DMS153 treated with DMSO at 0.1 percent for 48 hours (cell line): ENCODE measurements at regions not wholly inside any gene's neighbourhood (a gene's known extent, or its start where the extent isn't known, plus 50 kb on each side); places are given as distances from the start of the nearest gene placed in this dataset.

Experiments used
- DNase-seq: peaks from one replicate; lab custom pipeline; 2025; ENCODE audit not compliant: unreplicated experiment; lab: John Stamatoyannopoulos, UW

- no peak for DNase-seq
These were observed 578.5 kb downstream of the EFNB2 start for GRCh38 chr13:105956921-105957320.

GRCh38 chr13:105952973-105953290 is 582.5 kb downstream of the EFNB2 start:
- no peak for DNase-seq

GRCh38 chr13:105952233-105952972 is 583.1 kb downstream of the EFNB2 start:
- DNase-seq: no peak

- DNase-seq: no peak
These were observed 587.3 kb downstream of the EFNB2 start for GRCh38 chr13:105948143-105948542.

- DNase-seq: no peak
These were observed 594.6 kb downstream of the EFNB2 start for GRCh38 chr13:105940882-105941281.

- DNase-seq: no peak
These were observed 598.0 kb downstream of the EFNB2 start for GRCh38 chr13:105937451-105937850.

- DNase-seq: no peak
These were observed 598.6 kb downstream of the EFNB2 start for GRCh38 chr13:105936816-105937215.

- no peak for DNase-seq
These were observed 606.0 kb downstream of the EFNB2 start for GRCh38 chr13:105929505-105929904.

- no peak for DNase-seq
These were observed 606.6 kb downstream of the EFNB2 start for GRCh38 chr13:105928901-105929300.

GRCh38 chr13:105928048-105928447 is 607.4 kb downstream of the EFNB2 start:
- DNase-seq: no peak

GRCh38 chr13:105925496-105925895 is 610.0 kb downstream of the EFNB2 start:
- no peak for DNase-seq

- no peak for DNase-seq
These were observed 613.8 kb downstream of the EFNB2 start for GRCh38 chr13:105921711-105922110.

GRCh38 chr13:105920370-105920769 is 615.1 kb downstream of the EFNB2 start:
- DNase-seq: no peak

- DNase-seq: peak; percentile 71
These were observed 616.4 kb downstream of the EFNB2 start for GRCh38 chr13:105918842-105919741.

- no peak for DNase-seq
These were observed 620.2 kb downstream of the EFNB2 start for GRCh38 chr13:105915146-105915850.

- DNase-seq: no peak
These were observed 621.0 kb downstream of the EFNB2 start for GRCh38 chr13:105914291-105915036.

- DNase-seq: no peak
These were observed 626.9 kb downstream of the EFNB2 start for GRCh38 chr13:105908586-105908985.

GRCh38 chr13:105907319-105908019 is 628.0 kb downstream of the EFNB2 start:
- no peak for DNase-seq

GRCh38 chr13:105906746-105907145 is 628.7 kb downstream of the EFNB2 start:
- DNase-seq: no peak

GRCh38 chr13:105904034-105904742 is 631.3 kb downstream of the EFNB2 start:
- DNase-seq: no peak
